Ramos (cell line): ENCODE measurements at regions not wholly inside any gene's neighbourhood (a gene's known extent, or its start where the extent isn't known, plus 50 kb on each side); places are given as distances from the start of the nearest gene placed in this dataset.
"Not testable (repeated sequence)": the region's sequence is repeated elsewhere in the genome, so short reads cannot be mapped to it uniquely, and the experiment has no call there.

ENCODE experiments used
- in situ Hi-C: fragments of 300-500 bp; cut with MboI; formaldehyde crosslinking; loops from one replicate; pipeline ENCODE4 v1.14.3; 2022; ENCODE audit warnings: low sequenced_read_pairs; ENCODE audit not compliant: unreplicated experiment

DNA sequence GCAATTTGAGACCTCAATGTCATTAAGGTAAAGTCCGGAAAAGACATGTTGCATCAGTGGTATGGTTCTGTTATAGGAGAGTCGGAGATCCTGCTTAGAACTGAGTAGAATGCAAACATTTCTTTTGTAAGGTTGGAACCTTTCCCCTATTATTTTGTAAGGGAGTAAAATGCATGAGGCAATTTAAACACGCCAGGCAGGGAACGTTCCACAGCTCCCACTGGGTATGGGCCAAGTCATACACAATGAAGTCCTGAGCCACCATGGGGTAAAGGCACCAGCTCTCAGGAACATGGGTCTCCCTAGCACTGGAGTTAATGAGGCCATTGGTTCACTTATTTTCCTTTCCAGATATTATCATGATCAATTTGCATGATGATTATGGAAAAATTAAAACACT, 116.6 kb upstream of the NR2F2 start:
- in situ Hi-C loops: no loop called here

DNA sequence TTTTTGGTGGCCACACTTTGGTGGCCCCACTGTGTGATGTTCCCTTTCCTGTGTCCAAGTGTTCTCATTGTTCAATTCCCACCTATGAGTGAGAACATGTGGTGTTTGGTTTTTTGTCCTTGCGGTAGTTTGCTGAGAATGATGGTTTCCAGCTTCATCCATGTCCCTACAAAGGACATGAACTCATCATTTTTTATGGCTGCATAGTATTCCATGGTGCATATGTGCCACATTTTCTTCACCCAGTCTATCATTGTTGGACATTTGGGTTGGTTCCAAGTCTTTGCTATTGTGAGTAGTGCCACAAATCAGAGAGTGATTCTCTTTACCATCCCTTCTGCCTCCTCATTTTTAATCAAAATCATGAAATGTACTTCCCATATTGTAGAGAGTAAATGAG, 114.0 kb upstream of the NR2F2 start:
- in situ Hi-C loops: not testable (repeated sequence)

- in situ Hi-C loops: no loop called here
These were observed 112.5 kb upstream of the NR2F2 start for GRCh38 chr15:96217983-96218382.

- in situ Hi-C loops: no loop called here
These were observed 111.7 kb upstream of the NR2F2 start for GRCh38 chr15:96218623-96219455.

- in situ Hi-C loops: no loop called here
These were observed 110.8 kb upstream of the NR2F2 start for GRCh38 chr15:96219681-96220080.

DNA sequence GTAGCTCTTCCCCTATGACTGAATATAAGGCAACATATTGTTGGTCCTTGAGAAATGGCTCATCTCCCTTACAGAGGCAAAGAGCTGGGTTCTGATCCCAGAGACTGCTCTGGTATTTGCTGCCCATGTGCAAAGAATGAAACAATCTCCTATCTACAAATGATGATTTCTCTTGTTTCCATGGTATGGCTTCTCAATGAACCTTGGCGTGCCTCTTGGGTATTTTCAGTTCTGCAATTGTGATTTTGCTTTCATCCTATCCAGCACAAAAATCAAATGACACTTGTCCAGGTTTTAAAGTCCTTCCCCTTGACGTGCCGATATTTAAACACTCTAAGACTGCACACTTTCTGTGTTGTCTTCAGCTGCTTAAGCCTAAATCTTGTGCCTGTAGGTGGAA, 109.8 kb upstream of the NR2F2 start:
- in situ Hi-C loops: no loop called here

DNA sequence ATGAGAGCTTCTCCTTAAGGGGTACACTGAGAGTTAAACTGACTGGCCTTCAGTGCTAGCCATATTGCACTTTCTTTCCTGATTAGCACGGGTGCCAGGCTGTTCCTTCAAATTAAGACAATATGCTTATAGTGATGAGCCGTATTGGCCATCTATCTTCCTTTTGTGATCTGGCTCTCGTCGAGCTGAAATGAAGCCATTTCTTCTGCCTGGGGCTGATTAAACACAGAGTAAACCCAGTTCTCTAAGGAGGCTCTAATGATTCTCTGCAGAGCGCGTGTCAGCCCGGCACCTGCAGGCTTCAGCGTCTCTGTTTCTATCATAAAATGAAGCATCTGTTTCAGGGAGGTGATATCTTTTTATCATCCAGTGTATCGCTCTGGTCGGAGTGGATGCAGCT, 107.5 kb upstream of the NR2F2 start:
- in situ Hi-C loops: no loop called here

GRCh38 chr15:96223939-96224338, 106.6 kb upstream of the NR2F2 start:
- in situ Hi-C loops: no loop called here

DNA sequence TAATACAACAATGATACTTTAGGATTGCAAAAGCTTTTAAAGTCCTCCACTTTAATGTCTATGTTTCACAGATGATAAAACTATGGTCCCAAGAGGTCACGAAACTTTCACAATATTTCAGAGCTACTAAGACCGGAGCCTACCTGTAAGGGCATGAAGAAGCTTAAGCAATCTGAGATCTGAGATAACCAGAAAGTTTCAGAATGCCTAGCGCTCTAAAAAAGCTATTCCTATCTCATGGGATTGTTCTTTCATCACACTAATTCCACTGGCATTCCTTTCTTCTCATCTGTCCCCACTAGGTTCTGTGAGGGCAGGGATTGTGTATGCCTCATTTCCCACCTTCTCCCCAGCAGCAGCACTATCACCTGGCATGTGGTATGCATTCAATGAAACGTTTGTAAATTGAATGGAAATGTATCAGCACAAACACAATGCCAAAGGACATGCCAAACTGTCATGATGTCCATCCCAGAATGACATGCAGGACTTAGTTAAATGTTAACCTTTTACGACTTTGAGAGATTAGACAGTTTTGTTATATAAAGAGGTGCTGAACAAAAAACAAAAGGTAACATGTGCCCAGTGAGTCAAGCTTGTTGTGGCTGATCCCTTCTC, 104.7 kb upstream of the NR2F2 start:
- in situ Hi-C loops: no loop called here

- in situ Hi-C loops: no loop called here
These were observed 99.8 kb upstream of the NR2F2 start for GRCh38 chr15:96230526-96231181.

DNA sequence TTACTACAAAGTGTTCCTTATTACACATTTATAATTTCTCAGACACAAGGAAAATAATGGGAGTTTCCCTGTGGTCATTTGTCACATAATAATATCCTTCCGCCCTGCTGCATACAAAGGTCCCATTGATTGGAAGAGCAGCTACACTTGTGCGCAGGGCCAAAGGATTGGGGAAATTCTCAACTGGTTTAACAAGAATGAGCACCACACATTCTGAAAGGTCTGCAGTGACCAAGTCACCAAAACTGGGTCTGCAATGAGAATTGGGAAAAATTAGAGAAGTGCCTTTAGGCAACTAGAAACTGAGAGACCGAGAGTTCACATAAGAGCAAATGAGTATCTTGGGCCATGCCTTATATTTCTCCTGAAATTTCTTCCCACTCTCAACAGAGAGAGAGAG, 98.2 kb upstream of the NR2F2 start:
- in situ Hi-C loops: no loop called here

DNA sequence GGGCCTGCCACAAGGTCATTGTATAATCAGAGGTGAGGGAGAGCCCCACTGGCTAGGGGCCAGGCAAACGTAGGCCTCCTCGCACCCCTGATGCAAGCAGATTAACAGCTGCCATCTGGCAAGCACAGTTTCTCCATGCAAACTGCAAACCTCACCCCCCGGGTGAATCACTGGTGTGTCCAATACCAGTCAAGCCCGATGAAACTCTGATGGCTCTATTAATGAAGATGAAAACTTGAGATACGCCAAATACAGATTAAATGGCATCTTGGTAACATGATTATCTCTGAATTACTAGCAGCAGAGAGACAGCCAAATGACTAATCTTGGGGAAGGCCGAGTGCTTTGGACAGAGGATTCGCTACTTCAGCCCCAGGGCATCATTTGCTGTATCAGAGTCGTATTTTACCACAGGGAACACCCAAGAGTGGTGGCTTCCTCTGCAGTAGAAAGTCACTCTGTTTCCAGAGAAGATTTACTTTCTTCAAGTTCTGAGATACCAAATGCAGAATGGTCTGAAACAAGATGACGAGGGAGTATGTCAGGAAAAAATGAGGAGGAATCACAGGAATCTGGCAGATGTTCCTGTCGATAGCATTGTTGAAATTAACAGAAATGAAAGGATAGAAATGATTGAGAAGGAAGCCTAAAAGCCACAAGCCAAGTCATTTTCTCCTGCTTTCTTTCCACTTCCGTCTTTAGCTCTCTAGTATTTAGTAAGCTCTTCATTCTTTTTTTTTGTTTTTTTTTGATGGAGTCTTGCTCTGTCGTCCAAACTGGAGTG, 96.2 kb upstream of the NR2F2 start:
- in situ Hi-C loops: no loop called here

DNA sequence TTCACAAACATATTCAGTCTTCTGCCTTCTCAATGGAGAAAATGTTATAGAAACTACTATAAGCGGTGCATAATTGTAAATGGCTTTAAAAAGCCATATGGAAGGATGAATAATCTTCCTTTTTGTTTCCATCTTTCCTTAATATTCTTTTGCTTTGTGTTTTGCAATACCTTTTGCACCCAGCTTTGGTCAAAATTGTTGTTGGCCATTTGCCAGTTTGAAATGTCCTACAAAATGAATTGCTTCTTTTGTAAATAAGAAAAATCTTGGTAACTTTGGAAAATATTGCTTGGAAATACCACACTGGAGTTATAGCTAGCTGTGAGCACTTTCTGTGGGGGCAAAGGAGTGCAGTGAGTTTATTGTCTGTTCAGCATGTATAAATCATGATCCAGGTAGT, 93.5 kb upstream of the NR2F2 start:
- in situ Hi-C loops: no loop called here

GRCh38 chr15:96242761-96243160, 87.7 kb upstream of the NR2F2 start:
- in situ Hi-C loops: no loop called here

- in situ Hi-C loops: no loop called here
These were observed 86.8 kb upstream of the NR2F2 start for GRCh38 chr15:96243701-96244100.

DNA sequence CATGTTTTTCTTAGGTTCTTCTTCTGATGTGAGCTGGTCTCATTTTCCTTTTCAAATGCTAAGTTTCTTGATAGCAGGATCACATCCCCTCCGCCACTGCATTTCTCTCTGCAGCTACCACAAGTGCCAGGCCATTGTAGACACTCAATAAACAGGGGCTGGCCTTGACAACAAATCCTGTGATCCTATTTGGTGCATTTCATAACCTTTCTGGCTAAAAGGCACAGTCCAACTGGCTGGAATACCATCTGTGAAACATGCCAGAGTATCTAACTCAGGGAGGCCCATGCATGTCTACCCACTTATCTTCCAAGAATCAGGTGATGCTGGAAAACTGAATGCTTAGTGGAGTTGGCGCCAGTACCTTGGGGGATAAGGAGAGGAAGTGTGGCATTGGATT, 85.2 kb upstream of the NR2F2 start:
- in situ Hi-C loops: no loop called here

GRCh38 chr15:96246057-96246456, 84.4 kb upstream of the NR2F2 start:
- in situ Hi-C loops: no loop called here

- in situ Hi-C loops: no loop called here
These were observed 82.7 kb upstream of the NR2F2 start for GRCh38 chr15:96247621-96248305.

DNA sequence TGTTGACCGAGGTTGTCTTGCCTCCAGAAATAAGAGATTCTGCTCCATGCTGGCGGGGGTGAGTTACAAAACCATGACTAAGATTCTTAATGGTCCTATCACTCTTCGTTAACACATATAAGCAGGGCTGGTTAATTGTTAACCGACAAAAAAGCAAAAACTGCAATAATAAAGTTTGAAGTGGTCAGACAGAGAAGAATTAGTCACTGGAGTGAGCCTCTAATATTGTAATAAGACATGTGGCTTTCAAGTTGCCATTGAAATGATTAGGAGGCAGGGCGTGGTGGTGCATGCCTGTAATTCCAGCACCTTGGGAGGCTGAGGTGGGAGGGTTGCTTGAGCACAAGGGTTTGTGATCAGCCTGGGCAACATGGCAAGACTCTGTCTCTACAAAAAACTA, 78.4 kb upstream of the NR2F2 start:
- in situ Hi-C loops: no loop called here
